HEK293T (cell line): ENCODE measurements at regions not wholly inside any gene's neighbourhood (a gene's known extent, or its start where the extent isn't known, plus 50 kb on each side); places are given as distances from the start of the nearest gene placed in this dataset.

Experiments
- BHLHE40 ChIP-seq: fragments of 450-650 bp; IDR thresholded peaks from 2 replicates; pipeline ENCODE4 v1.6.1; 2016; ENCODE audit warnings: mild to moderate bottlenecking, moderate library complexity, borderline replicate concordance
- FOXM1 ChIP-seq: fragments of 450-650 bp; IDR thresholded peaks from 2 replicates; pipeline ENCODE4 v1.6.1; 2017; ENCODE audit warnings: mild to moderate bottlenecking, borderline replicate concordance
- SP1 ChIP-seq: fragments of 450-650 bp; IDR thresholded peaks from 2 replicates; pipeline ENCODE4 v1.6.1; 2017

DNA sequence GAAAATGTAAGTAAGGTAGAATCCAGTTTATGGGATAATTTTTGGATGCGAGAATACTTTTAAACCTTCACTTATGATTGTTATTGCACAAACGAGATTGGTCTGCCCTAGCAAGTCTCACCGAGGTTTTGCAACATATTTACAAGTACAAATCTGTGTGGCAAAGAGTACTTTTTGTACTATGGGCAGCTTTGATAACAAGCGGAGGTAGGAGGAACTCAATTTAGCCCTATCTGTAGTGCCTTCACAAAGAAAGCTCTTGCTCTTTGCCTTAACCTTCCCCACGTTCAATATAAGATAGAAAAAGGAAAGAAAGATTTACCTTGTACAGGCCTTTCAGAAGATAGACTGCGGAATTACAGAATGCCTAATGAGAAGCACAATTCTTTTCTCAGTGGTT is 77.5 kb upstream of the HIVEP1 start:
- TF ChIP-seq SP1 (no peak), BHLHE40 (no peak), FOXM1 (no peak)
